ENCODE measurements at regions not wholly inside any gene's neighbourhood (a gene's known extent, or its start where the extent isn't known, plus 50 kb on each side); places are given as distances from the start of the nearest gene placed in this dataset.
"Not testable (repeated sequence)": the region's sequence is repeated elsewhere in the genome, so short reads cannot be mapped to it uniquely, and the experiment has no call there.

DNA sequence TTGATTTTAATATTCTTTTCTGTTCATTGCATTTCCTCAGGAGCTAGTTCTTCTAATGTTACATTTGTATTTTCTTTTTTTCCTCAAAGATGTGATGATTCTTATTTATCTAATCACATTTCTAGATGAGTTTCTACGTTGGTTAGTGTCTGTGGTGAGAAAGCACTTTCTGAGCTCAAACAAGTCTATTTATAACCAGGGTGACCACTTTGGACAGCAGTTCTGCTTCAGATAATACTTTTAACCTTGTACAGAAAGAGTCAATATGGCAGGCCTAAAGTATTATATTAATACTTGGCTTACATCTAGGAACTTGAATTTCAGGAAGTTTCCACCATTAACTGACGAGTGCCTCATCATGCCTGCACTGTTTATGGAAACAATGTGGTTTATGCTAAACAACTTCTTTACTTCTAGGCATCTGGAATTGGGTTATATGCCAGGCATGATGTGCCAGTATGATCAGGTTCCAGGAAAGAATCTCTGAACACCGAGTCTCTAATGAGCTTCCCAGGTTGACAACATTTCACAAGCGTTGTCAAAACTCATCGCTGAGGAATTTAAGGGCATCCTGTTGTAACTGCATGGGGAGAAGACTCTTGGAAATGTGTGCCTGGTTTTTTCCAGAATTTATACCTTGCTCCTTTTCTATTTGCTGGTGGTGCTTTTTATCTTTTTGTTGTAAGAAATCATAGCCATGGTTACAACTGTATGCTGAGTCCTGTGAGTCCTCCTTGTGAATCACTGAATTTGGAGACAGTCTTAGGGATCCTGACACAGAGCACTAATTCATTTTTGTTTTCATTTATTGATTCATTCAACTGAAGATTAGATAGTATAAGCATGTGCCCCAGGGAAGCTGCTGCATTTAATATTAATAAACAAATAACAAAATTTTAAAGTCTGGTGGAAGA is 344.4 kb upstream of the PCDH9 start:
- no peak for DNase-seq (ENCODE audit: low read depth, low spot score)

DNA sequence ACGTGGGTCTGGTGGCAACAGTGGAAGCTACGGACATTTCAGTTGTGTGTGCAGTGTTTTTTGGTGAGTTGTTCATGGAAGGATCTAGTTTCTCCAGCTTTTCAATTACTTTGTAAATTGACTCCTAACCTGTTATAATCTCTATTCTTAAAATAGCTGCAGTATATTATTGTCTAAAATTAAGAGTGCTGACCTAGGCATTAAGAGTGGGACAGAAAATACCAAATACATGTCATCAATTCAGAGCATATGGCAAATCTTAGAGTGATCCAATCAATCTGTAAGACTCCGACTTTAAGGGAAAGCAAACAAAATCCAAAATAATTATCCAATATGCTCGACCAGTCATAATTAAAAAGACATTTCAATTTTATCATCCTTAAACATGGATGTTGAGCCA is 338.1 kb upstream of the PCDH9 start:
- no peak for DNase-seq (ENCODE audit: low read depth, low spot score)

DNA sequence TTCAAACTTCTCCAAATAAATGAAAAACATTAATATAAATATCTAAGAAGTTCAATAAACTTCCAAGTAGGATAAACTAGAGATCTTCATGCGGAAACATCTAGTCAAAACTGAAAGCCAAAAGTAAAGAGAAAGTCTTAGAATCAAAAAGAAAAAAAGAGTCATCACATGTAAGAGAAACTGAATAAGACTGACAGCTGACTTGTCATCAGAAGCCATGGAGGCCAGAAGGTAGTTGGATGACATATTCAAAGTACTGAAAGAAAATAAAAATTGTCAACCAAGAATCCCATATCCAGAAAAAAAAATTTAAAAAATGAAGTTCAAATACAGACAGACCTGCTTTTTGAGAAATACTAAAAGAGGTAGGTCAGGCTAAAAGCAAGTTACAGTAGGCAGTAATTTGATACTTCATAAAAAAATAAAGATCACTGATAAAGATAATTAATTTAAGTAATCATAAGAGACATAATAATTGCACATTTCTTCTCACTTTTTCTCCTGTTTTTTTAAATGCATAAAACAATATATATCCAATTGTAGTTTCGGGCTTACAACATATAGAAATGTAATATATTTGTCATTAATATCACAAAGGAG is 327.6 kb upstream of the PCDH9 start:
- DNase-seq (ENCODE audit: low read depth, low spot score): no peak

DNA sequence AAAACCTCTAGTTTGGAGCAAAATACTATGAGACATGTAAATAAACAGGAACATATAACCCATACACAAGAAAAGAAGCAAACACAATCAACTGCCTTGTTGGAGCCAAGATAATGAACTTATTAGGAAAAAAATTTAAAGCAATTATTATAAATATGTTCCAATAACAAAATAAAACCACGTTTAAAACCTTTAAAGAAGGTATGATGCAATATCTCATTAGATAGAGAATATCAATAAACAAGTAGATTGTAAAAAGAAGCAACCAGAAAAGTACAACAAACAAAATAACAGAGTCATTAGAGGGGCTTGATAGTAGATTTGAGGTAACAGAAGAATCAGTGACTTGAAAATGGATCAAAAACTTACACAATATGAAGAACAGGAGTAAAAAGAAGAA is 327.0 kb upstream of the PCDH9 start:
- DNase-seq (ENCODE audit: low read depth, low spot score): no peak

DNA sequence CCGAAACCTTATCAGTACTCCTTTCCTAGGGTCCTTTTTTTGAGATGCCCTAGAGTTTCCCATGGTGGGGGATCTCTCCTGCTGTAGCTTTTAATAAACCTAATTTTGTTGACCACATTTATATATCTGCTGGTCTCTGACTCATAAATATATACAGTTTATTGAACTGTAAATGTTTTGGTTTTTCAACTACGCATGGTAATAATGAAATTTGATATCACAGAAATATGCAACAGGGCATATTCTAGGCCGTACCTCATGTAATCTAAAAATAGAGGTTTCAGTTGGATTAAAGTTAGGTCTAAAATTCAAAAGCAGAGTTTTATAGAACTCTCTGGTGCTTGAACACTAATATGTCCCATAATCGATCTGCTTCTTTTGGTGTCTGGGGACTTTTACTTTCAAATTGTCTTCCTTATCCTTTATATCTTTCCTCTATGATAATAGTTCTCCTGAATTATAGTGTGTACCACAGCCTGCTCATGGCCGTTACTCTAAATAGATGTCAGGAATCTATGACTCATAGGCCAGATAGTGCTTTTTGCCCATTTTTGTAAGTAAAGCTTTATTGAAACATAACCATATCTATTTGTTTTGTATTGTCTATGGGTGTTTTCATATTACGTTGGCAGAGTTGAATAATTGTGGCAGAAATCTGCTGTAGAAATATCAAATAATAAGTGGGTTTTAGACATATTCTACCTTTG is 324.8 kb upstream of the PCDH9 start:
- no peak for DNase-seq (ENCODE audit: low read depth, low spot score)

DNA sequence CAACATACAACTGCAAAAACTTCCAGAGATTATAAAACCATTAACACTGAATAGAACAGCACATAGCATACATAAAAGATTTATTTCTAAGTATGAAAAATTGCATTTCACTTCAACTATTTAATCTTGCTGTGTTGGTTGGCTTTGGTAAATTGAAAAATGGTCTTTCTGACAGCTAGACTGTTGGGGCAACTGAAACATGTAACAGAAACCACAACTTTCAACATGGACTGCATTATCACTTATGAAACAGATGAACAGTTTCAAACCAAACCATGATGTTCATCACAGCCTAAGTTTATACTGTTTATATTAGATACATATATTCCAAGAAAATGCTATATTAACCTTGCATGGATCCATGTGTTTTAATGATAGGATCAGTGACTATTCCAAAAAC is 324.1 kb upstream of the PCDH9 start:
- DNase-seq (ENCODE audit: low read depth, low spot score): no peak

DNA sequence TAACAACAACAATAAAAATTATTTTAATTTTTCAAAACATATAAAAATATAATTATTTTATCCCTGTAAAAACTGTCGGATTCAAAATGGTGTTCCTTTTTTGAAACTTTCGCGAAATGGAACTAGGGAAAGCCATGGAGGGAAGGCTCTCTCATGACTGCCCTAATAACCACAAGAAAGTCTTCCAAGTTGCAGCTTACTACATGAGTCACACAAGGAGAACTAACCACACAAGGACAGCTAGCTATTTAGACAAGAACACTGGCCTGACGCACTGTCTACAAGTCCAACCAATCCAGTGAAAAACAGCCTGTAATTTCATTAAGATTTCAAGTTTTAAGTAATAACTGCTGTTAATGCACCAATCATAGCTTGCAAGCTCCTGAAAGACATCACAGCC is 319.2 kb upstream of the PCDH9 start:
- no peak for DNase-seq (ENCODE audit: low read depth, low spot score)

DNA sequence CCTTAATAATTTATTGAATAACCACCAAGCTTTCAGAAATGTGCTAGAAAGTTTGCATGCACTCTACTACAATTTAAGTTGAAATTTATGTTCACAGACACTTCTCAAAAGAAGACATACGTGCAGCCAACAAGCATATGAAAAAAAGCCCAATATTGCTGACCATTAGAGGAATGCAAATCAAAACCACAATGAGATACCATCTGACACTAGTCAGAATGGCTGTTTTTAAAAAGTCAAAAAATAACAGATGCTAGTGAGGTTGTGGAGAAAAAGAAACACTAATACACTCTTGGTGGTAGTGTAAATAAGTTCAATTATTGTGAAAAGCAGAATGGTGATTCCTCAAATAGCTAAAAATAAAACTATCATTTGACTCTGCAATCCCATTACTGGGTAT is 308.8 kb upstream of the PCDH9 start:
- no peak for DNase-seq (ENCODE audit: low read depth, low spot score)

DNA sequence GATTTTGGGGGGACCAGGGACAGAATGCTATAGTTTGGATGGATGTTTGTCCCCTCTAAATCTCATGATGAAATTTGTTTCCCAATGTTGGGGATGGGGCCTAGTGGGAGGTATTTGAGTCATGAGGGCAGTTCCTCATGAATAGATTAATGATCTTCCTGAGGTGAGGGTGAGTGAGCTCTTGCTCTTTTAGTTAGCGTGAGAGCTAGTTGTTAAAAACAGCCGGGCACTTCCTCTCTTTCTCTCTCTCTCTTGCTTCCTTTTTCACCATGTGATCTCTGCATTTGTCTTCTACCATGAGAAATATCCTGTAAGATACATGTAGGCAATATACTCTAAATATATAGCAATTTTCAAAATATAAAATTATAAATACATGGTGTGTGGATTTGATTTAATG is 290.8 kb upstream of the PCDH9 start:
- DNase-seq (ENCODE audit: low read depth, low spot score): no peak

DNA sequence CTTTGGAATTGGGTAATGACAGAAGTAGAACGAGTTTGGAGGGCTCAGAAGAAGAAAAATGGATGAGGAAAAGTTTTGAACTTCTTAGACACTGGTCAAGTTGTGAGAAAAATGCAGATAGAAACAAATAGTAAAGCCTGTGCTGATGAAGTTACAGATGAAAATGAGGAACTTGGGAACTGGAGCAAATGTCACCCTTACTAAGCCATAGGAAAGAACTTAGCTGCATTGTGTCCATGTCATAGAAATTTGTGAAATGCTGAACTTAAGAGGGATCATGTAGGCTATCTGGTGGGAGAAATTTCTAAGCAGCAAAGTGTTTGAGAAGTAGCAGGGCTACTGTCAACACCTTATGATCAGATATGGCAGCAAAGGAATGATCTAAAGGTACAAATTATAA is 289.2 kb upstream of the PCDH9 start:
- DNase-seq (ENCODE audit: low read depth, low spot score): no peak

DNA sequence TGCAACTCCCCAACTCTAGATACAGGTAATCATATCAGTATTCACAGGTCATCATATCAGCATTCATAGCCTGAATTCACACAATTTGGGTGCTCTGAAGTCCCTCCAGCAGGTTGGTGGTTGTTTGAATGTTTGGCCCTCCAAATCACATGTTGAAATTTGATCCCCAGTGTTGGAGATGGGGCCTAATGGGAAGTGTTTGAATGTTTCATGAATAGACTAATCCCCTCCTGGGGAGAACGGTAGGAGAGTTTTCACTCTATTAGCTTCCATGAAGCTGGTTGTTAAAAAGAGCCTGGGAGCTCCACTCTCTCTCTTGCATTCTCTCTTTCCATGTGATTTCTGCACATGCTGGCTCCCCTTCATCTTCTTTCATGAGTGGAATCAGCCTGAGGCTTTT is 288.6 kb upstream of the PCDH9 start:
- DNase-seq (ENCODE audit: low read depth, low spot score): no peak

DNA sequence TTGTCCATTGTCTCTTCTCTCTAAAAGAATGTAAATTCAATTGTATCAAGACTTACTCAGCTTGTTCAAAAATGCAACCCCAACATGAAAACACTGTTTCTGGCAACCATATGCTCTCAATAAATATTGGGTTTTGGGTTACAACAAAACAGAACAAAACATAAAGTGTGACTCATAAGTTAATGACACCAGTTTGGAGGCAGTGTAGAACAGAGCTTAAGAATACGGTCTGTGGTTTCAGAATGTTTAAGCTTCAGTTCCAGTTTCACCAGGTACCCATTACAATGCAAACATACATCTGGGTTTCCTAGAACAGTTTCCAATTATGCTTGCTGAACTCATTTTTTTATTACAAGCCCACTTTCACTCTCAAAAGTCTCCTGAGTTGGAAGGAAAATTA is 285.8 kb upstream of the PCDH9 start:
- DNase-seq (ENCODE audit: low read depth, low spot score): peak; percentile 69

DNA sequence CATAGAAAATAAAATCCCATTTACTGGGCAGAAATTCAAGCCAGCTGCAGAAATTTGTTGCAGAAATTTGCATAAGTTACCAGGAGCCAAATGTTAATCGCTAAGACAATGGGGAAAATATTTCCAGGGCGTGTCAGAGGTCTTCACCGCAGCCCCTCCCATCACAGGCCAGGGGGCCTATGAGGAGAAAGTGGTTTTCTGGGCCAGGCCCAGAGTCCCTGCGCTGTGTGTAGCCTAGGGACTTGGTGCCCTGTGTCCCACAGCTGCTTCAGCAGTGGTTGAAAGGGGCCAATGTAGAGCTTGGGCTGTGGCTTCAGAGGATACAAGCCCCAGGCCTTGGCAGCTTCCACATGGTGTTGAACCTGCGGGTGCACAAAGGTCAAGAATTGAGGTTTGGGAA is 278.9 kb upstream of the PCDH9 start:
- DNase-seq (ENCODE audit: low read depth, low spot score): no peak

DNA sequence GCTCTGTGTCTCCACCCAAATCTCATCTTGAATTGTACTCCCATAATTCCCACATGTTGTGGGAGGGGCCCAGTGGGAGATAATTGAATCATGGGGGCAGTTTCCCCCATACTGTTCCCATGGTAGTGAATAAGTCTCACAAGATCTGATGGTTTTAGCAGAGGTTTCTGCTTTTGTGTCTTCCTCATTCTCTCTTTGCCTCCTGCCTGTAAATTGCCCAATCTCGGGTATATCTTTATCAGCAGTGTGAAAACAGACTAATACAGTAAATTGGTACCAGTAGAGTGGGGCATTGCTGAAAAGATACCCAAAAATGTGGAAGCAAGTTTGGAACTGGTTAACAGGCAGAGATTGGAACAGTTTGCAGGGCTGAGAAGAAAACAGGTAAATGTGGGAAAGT is 278.1 kb upstream of the PCDH9 start:
- not testable (repeated sequence) for DNase-seq (ENCODE audit: low read depth, low spot score)

DNA sequence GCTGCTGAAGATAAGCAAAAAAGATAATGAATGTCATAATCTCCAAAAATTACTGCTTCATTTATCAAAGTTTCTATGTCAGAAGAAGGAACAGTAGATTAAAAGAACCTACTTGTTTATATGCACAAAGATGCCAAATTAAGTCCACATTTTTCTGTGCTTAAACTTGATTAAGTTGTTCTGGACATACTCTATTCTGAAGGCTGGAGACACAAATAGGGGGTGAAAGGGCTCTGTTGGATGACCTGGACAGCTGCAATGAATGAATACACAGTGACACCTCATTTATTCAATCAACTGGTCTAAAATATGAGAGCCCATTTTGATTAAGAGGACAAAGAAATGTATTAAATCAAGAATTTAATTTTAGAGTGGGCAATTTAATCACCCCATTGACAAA is 276.3 kb upstream of the PCDH9 start:
- DNase-seq (ENCODE audit: low read depth, low spot score): no peak

DNA sequence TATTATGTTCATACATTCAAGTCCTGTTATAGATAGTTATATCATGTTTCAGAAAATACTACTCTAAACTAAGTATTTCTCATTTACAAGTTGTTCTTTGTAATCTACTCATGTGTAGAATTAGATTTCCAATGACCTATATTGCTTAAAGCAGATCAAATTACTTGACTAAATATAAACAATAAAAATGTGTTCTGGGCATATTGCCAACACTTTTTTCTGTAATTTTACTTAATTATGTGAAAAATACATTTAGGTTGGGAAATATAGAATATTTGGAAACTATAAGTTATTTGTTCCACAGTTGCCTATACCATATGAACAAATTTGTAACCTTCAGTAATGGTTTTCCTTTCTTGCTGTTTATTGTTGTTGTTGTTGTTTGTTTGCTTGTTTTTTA is 275.2 kb upstream of the PCDH9 start:
- DNase-seq (ENCODE audit: low read depth, low spot score): no peak

DNA sequence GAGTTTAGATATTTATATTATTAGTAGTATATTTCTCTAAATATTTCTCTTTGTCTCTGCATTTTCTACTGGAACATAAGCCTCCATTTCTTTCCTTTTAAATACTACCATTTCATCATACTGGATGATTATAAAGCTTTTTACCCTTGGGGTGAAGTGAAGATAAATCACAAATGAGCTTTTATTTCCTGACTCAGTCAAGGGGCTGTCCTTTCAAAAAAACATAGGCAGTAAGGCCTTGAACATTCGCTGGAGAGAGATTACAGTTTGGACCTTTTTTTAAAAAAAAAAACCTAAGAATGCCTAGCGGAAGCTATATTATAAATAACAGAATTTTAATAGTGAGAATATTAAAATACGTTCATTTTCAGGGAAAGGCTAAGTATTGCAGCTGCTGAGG is 268.8 kb upstream of the PCDH9 start:
- DNase-seq (ENCODE audit: low read depth, low spot score): no peak

DNA sequence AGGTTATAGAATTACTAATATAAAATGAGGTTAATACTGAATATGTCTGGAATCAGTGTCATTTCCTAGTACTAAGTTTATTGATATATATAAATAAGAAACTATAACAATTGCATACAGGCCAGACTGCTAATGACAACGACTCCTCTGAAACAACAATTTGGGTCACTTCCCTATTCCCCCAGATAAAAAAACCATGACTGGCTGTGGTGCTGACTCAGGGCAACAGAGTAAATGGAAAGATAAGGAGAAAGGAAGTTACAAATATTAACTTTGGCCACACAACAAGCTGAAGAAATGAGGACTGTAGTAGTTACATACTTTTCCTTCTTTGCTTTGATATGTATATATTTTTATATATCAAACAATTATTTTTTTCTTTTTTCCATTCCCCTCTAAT is 263.7 kb upstream of the PCDH9 start:
- no peak for DNase-seq (ENCODE audit: low read depth, low spot score)

DNA sequence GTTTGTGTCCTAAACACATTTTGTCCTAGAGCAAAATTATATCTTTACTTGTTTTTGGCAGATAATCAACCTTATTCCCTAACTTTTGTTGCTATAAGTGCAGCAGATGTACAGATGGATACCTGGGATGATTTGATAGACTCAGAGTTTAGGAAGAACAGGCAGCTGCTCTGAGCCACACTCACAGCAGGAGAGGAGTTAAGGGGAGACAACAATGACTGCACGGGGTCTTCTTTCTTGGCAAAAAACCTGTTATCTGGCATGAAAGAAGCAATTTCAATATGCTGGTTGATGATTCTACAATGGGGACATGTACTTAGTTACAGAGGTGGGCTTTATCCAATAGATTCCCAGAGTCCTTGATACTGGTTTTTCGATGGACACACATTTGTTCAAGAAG is 258.9 kb upstream of the PCDH9 start:
- DNase-seq (ENCODE audit: low read depth, low spot score): no peak

DNA sequence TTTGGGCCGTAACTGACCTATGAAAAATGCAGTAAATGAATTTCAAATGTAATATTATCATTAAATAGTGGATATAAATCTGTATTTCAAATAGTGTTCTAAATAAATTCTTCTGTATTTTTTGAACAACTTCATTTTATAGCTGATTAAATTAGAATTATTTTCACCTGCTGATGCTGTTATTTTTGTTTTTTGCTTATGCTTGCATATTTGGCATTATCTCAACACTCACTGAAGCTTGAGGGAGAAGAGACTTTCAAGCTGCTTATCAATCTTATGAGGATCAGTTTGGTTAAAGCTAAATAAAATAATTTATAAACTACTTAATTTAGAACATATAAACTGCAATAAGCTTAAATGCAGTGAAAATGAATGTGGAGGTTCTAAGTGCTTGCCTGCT is 251.3 kb upstream of the PCDH9 start:
- no peak for DNase-seq (ENCODE audit: low read depth, low spot score)

DNA sequence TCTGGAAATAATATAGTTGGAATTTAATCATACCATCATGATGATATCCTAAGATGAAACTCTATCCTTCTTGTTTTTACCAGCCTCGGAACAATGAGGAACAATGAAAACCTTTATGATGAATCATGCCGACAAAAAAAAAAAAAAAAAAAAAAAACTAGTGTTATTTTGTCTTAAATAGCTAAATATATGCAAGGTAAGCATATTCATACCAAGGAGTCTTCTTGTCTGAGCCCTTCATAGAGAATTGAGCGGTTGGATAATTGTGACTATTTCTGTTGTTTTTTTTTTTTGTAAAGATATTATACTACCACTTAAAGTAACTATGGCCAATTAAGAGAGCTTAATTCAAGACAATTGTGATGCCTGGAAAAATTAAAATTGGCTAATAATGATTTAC is 244.0 kb upstream of the PCDH9 start:
- no peak for DNase-seq (ENCODE audit: low read depth, low spot score)

DNA sequence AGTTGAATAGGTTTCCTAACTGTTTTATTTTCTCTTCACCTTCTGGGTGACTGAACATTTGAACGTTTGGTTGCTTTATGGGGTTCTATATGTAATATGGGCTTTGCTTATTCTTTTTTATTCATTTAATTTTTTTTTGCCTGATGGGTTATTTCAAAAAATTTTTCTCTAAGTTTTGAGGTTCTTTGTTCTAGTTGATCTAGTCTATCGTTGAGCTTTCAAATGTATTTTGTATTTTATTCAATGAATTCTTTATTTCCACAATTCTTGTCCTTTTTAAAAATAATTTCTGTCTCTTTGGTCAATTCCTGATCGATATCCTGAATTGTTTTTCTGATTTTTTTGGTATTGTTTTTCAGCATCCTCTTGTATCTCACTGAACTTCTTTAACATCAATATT is 239.5 kb upstream of the PCDH9 start:
- no peak for DNase-seq (ENCODE audit: low read depth, low spot score)

DNA sequence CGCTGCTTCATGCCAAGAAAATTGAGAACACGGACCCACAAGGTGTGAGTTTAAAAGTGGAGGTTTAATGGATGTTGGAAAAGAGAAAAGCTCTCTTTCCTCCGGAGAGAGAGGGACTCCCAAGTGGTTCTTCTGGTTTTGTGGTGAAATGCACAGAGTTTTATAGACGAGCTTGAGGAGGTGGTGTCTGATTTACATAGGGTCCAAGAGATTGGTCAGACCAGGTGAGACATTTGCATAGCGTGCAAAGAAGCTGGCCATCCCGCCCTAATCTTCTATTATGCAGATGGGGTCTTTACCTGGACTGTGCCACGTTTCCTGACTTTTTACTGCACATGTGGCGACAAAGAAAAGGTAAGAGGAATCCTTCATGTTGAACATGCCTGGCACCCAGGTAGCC is 236.4 kb upstream of the PCDH9 start:
- DNase-seq (ENCODE audit: low read depth, low spot score): no peak

Data from brain pericyte (primary cell).